NCI-H187 (cell line): ENCODE measurements at regions not wholly inside any gene's neighbourhood (a gene's known extent, or its start where the extent isn't known, plus 50 kb on each side); places are given as distances from the start of the nearest gene placed in this dataset.
"Not testable (repeated sequence)": the region's sequence is repeated elsewhere in the genome, so short reads cannot be mapped to it uniquely, and the experiment has no call there.

Source experiments
- DNase-seq, 2 experiments: peaks; one replicate each; lab custom pipeline; 2025; lab: John Stamatoyannopoulos, UW

DNA sequence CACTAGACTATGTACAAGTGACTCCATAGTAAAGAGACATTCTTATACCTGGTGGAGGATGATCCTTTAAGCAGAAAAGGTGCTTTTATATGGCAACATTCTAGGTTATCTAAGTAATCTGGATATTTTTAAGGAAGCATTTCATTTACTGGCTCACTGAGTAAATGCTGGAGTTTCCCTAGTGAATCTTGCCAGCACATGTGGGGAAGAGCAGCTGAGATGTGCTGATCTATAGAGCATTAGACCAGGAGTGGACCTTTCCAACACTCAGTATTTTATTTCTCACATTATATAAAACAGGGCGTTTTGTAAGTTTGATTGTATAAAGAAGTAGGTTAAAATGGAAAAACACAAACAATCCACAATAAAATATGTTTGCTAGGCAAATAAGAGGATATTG is 478.5 kb downstream of the ATP23 start:
- DNase-seq = no peak

DNA sequence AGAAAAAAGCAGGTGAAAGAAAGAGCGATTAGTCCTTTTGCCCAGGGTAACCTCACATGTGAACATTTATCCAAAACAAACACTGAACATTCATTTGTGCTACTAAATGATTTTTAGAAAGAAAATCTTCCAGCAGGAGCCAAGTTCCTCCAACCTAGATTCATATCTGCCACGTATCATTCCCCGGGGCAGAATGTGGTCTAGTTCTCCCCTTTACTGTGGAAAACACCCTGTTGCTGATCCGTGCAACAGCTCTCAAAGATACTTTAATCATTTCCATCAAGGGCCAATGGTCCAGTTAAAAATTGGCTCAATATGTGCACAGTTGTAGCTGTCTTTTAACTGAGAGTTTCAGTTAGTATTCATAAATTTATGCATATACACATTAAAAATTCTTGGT is 479.1 kb downstream of the ATP23 start:
- DNase-seq = no peak

DNA sequence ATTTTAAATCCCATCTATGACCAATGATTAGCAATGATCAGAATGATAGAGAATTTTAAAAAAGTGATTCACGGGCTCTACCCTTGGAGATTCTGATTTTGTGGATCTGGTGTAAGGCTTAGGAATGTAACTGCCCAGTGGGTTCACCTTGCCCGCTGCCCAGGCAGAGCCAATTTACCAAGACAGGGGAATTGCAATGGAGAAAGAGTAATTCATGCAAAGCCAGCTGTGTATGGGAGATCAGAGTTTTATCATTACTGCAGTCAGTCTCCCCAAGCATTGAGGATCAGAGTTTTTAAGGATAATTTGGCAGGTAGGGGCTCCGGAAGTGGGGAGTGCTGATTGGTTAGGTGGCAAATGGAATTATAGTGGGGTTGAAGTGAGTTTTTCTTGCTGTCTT is 480.6 kb downstream of the ATP23 start:
- no peak for DNase-seq

DNA sequence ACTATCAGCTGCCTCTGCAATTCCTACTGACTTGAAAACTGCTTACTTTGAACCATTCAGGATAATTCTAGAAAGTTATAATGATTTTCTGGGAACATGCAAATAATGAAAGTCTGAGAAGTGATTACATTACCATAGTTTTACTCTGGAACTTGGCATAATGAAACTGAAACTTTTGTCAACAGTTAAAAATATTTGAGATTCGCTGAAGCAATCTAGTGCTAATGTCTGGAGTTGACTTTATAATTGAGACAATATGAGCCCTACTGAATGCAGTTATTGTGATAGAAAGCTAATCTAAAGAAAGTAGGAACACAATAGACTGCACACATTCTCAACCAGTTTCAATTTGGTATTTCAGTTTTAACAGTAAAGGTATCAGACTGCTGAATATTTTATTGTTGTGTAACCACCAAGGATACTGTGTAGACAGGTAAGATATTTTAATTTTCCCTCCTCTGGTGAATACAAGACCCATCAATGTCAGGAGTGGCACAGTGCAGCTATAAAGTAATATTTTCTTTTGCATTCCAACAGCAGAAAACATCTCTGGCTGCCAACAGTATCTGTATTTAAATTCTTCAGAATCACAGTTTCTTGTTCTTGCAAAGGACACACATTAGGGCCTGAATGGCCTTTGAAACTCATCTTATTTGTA is 483.5 kb downstream of the ATP23 start:
- DNase-seq = no peak

DNA sequence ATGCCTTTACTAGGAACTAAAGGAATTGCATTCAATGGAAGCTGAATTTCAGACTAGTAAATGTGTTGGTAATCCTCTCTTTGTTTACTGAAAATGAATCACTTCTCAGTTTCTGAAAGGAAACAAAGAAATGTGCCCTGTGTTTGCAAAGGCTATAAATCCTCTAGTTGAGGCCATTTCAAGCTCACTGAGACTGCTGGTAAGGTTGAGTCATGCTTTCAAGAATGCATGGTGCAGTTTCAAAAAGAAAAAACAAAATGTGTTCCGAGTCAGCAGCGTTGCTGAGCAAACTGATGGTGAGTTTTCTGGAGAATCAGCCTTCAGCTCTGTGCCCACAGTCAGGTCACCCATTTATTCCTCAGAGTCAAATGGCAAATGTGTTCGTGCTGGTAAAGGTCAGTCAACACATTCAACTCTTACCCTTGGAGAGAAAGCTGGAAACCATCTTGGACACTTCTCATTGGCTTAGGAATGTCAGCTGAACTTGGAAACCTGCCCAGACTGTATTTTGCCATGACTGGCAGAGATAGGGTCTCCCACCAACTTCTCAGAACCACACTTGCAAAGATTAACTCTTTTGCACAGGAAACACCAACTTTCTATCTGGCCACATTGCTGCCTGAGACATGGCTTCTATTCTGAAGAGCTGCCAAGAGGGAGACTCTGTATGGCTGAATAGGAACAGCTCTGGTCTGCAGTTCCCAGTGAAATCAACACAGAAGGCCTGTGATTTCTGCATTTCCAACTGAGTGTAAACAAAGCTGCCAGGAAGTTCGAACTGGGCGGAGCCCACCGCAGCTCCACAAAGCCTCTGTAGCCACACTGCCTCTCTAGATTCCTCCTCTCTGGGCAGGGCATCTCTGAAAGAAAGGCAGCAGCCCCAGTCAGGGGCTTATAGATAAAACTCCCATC is 484.4 kb downstream of the ATP23 start:
- DNase-seq = no peak

DNA sequence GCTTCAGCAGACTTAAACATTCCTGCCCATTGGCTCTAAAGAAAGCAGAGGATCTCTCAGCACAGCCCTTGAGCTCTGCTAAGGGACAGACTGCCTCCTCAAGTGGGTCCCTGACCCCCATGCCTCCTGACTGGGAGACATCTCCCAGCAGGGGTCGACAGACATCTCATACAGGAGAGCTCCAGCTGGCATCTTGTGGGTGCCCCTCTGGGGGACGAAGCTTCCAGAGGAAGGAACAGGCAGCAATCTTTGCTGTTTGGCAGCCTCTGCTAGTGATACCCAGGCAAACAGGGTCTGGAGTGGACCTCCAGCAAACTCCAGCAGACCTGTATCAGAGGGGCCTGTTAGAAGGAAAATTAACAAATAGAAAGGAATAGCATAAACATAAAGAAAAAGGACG is 485.1 kb downstream of the ATP23 start:
- DNase-seq = not testable (repeated sequence)

DNA sequence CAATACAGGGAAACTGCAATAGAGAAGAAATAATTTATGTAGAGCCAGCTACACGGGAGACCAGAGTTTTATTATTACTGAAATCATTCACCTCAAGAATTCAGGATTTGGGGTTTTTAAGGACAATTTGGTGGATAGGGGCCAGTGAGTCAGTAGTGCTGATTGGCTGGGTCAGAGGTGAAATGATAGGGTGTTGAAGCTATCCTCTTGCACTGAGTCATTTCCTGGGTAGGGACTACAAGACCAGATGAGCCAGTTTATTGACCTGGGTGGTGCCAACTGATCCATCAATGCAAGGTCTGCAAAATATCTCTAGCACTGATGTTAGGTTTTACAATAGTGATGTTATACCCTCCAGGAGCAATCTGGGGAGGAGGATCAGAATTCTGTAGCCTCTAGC is 486.3 kb downstream of the LRIG3 start:
- DNase-seq = no peak

DNA sequence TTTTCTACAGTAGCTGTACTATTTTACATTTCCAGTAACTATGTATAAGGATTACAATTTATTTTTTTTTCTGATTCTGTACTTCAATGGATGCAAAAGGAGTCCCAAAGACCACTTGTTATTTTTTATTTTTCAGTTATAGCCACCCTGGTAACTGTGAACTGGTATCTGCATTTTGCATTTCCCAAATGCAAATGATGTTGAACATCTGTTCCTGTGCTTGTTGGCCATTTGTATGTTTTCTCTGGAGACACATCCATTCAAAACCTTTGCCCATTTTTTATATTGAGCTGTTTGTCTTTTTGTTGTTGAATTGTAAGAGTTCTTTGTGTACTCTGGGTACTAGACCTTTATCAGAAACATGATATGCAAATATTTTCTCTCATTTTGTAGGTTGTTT is 485.6 kb downstream of the LRIG3 start:
- no peak for DNase-seq

DNA sequence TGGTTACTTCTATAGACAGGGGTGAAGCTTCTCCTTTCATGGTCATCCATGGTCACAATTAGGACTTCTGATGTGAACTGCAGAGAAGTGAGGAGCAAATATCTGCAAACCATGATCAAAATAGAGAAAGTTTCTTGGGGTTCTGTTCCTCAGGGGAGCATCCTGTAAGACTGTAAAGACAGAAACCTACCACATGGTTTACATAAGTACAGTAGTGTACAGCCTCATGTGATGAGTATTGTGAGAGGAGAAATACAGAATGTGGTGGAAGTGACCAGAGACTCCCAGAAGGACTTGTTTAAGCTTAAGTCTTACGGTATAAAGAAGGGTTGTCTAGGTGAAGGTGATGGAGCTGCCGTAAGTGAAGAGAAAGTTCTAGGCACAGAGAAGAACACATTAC is 484.7 kb downstream of the LRIG3 start:
- DNase-seq = no peak

DNA sequence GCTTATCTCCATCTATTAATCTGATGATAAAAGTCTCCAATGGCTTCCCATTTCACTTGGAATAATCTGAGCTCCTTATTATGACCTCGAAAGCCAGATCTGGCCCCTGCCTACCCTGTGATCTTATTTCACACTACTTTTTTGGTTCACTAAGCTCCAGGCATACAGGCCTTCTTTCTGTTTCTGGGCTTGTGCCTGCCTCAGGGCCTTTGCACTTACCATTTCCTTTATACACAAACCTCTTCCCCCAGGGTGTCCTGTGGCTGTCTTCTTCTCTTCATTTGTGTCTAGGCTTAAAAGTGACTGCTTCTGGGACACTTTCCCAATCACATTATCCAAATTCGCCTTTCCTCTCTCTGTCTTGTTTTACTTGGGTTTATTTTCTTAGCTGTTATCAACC is 478.8 kb downstream of the LRIG3 start:
- no peak for DNase-seq

DNA sequence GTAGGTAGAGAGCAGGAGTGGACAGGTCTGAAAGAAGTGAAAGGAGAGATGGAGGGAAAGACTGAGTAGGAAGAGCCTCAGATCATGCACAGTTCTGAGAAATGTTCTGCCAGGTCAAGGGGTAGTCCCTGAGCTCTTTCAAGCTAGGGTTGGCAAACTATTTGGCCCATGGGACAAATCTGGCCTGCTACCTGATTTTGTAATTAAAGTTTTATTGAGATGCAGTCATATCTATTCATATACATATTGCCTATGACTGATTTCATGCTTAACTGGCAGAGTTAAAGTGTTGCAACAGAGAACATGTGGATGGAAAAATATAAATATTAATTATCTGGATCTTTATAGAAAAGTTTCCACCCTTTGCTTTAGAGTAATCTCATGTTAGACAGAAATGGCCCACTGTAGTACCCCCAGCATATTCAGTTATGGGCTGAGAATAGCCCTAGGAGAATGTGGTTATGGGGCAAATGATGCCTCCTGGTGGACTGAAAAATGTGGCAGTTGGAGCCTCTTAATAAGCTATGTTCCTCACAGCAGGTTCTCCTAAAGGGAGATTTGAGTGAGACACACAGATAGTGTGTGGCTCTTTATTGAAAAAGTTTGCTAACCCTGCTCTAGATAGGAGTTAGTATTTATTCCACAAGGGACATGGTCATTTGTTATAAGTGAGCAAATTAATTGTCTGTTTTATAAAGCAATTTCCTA is 476.9 kb downstream of the LRIG3 start:
- DNase-seq = no peak

DNA sequence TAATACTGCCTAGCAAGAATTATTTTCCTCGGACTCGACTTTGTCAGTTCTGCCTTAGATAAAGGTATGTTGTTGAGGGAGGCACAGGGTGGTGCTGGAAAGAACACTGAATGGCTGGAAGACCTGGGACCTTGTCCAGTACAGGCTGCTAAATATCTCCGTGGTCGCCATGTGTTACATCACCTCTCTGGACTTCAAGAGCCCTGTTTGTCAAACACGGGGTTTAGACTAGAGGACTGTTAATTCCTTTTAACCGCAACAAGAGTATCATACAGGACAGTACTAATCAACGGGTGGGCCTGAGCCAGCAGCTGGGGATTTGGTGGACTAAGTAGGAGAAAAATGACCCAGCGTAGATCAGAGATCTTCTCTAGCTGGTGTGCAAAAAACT is 476.3 kb downstream of the LRIG3 start:
- no peak for DNase-seq

DNA sequence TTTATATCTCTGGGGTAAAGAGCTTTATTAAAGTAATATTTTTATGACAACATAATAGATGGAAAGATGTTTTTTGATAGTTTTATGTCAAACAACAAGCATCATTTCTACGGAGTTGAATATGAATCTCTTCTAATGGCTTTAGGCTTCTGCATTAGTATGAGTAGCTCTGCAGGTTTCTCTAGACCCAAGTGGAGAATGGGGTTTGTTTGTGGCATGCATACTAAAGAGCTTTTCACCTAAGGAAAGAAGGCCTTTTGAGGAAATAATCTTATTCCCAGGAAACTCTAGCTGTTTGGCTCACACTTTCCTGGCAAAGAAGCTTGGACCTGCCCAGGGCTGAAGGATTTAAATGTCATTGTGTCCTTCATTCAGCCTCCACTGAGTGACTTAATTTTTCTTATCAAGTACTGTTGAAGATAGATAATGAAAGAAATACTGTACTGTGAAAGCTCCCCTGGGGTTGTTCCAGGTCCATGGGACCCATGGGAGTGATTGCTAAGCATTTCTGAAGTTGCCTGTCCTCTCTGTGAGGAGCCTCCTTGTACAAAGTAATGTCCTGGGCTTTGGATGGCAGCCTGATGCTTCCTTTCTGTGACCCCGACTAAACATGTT is 469.3 kb downstream of the LRIG3 start:
- no peak for DNase-seq

DNA sequence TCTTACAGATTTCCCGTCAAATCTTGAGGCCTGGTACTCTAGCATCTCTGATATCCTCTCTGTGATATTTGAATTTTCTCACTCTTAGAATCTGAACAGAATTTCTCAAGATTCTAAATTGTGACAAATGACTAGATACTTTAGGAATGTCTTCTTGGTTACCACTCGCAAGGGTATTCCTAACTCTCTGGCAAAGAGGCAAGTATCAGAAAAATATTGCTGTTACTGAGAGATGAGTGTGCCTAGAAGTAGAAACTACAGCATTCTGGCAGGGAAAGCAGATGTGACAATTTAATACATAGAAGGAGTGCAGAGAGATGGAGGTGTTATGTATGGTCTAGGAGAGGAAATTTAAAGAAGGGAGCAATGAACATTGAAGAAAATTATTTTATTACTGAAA is 467.8 kb downstream of the LRIG3 start:
- DNase-seq = no peak

DNA sequence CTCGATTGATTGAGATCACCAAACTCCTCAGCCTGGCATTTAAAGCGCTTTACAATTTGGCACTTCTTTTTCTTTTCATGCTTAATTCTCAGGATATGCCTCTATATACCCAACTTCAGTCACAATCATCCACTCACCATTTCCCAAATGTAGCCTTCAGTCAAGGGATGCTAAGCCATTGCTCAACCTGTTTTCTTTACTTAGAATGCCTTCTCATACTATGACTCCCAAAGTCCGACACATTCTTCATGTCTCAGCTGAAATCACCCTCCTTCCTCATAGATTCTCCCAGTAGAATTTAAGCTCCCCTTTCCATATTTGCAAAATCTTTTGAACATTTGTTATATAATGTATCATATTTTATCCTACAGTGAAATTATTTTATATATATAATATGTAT is 467.0 kb downstream of the LRIG3 start:
- DNase-seq = no peak

DNA sequence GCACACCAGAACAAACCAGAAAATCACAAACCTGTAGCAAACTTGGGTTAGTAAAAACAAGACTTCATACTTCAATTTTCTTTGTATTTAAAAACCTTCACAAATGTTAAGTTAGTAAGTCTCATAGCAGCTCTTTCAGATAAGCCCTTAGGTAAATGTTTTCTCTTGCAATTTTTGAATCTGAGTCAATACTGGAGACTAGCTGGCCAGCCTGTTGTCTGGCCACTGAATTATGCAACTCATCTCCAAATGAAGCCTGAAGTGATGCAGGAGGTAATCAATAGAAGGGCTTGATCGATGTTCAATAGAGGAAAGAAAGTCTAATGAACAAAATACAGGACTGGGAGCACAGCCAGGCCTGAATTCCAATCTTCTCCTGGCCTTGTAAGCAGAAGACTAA is 465.2 kb downstream of the LRIG3 start:
- no peak for DNase-seq

DNA sequence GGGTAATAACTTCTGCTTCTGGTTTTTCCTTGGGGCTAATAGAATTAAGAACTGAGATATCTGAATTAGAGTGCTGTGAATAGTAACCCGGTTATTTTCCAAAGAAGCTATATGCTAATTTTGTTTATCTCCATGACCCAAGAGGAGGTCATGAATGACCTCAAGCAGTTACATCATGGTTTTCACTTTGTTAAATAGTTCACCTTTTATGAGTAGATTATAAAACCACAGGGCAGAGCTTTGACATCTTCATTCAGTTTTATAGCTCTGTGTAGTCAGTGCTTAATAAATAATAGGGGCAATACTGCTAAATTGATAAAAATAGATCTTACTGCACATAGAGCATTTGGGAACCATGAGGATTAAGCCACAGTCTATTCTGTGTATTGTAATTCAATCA is 462.2 kb downstream of the LRIG3 start:
- no peak for DNase-seq

DNA sequence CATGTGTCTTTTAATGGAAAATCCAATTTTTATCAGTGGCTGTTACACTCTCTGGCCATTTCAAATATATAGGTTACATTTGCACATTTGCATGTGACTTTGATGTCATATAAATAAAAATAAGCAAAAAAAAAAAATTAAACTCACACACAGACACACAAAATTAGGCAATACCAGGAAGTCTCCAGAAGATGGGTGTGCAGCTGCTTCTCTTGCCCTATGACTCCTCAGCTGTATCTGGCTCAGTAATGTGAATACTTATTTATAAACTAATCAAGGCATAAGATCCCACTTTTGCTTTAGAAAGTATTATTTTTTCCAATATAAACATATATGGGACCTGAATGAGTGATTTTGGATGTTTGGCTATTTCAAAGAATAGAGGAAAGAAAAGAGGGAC is 461.1 kb downstream of the LRIG3 start:
- no peak for DNase-seq

DNA sequence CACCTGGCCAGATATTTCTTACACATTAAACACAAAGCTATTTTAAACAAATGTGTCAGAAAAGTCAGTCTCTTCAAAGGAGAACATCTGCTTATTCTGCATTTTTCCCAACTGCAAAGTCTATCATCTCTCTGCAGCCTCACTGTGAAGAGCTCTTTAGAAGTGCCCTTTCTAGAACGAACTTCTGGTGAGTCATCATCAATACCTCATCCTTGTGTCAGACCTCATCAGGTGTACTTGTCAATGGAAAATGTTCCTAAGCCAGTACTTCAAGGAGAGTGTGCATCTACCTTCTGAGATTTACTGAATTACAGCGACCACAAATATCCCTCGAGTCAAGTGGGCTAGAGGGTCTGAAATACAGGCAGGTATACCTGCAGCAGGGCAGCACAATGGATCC is 457.3 kb downstream of the LRIG3 start:
- DNase-seq = no peak

DNA sequence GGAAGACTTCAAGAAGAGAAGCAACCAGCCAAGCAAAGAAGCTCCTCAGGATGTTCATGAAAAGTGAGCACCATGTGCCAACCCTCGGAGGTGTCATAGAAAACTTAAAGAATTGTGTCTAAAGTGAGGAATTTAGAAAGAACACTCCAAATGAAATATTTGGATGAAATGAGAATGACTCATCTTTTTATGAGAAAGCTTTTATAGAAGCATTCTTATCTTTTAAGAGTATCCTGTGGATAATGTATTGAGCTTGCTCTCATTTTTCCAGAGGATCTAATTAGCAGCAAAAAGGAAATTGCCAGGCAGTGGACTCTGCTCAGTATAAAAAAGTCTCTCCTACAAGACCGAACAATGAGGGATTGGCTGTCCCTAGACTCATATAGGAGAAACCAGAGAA is 454.9 kb downstream of the LRIG3 start:
- no peak for DNase-seq

DNA sequence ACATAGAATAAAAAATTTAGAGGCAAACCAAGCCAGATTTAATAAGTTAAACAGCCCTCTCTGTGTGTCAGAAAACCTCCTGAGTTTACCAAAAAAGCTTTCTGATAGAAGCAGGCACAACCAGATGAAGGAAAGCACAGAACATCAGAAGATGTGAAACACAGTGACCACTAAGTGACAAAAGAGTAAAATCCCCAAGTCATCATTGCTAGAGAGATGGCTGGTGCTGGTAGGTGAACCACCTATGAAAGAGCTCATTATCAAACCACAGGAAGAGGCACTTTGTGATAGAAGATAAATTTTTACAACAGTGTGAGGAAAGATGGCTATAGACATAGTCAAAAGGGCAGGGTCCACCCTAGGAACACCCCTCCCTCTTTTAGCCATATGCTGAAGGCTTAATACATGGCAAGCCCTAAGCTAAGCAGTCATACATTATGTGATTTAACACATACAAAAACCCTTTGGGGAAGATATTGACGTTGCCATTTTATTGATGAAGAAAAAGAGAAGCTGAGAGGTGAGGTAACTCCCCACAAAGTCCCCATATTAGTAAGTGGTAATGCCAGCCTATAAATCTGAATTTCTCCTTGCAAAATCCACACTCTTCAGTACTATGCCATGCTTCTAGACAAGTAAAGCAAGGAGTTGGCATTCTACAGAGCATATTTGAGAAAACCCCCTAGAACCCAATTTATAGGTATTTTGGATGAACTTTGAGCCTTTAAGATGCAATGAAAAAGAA is 449.9 kb downstream of the LRIG3 start:
- DNase-seq = no peak

DNA sequence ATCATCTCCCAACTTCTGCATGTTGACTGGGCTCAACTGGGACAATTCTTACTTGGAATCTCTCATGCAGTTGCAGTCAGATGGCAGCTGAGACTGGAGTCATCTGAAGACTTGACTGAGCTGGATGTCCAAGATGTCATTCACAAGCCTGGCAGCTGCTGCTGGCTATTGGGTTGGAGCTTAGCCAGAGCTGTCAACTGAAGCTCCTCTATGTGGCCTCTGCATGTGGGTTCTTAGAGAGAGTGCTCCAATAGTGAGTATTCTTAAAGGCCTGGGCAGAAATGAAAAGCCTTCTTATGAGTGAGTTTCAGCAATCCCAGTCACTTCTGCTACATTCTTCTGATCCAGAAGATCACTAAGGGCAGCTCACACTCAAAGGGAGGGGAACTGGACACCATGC is 440.9 kb downstream of the LRIG3 start:
- DNase-seq = no peak
